Karpas-422 (cell line): ENCODE measurements at regions not wholly inside any gene's neighbourhood (a gene's known extent, or its start where the extent isn't known, plus 50 kb on each side); places are given as distances from the start of the nearest gene placed in this dataset.
"Not testable (repeated sequence)": the region's sequence is repeated elsewhere in the genome, so short reads cannot be mapped to it uniquely, and the experiment has no call there.

Experiments used
- DNase-seq: peaks from one replicate; pipeline ENCODE4 v3.0.0-alpha.2; 2015
- H2AFZ ChIP-seq: fragments of 200-600 bp; sonication (generic); 2 replicates; pipeline ENCODE4 v1.6.1; 2014; ENCODE audit warnings: antibody characterized with exemption, low read length, mixed read lengths
- H3K27ac ChIP-seq: fragments of 200-600 bp; sonication (generic); 2 replicates; pipeline ENCODE4 v1.5.1; 2014; ENCODE audit warnings: mild to moderate bottlenecking, low read length, moderate library complexity
- H3K27me3 ChIP-seq: fragments of 200-600 bp; sonication (generic); 2 replicates; pipeline ENCODE4 v1.6.1; 2014; ENCODE audit warnings: low read length, mixed read lengths
- H3K36me3 ChIP-seq: fragments of 200-600 bp; sonication (generic); 2 replicates; pipeline ENCODE4 v1.6.1; 2014; ENCODE audit warnings: low read length, mixed read lengths; ENCODE audit not compliant: insufficient read depth
- H3K4me1 ChIP-seq: fragments of 200-600 bp; sonication (generic); 2 replicates; pipeline ENCODE4 v1.6.1; 2014; ENCODE audit warnings: mild to moderate bottlenecking, low read length, mixed read lengths
- H3K4me2 ChIP-seq: fragments of 200-600 bp; sonication (generic); 2 replicates; pipeline ENCODE4 v1.6.1; 2014; ENCODE audit warnings: low read length, low read depth, mild to moderate bottlenecking; ENCODE audit not compliant: poor library complexity, severe bottlenecking
- H3K4me3 ChIP-seq: fragments of 200-600 bp; sonication (generic); 2 replicates; pipeline ENCODE4 v1.5.1; 2014; ENCODE audit warnings: mild to moderate bottlenecking, antibody characterized with exemption, low read length, mixed read lengths
- H3K79me2 ChIP-seq: fragments of 200-600 bp; sonication (generic); 2 replicates; pipeline ENCODE4 v1.6.1; 2014; ENCODE audit warnings: mild to moderate bottlenecking, low read length, mixed read lengths
- H3K9ac ChIP-seq: fragments of 200-600 bp; sonication (generic); 2 replicates; pipeline ENCODE4 v1.6.0; 2014; ENCODE audit warnings: low read length
- H3K9me2 ChIP-seq: fragments of 200-600 bp; sonication (generic), shearing (Covaris generic); replicated peaks from 2 replicates; pipeline ENCODE4 v1.6.0; 2014; ENCODE audit warnings: mild to moderate bottlenecking, low read length, moderate library complexity; ENCODE audit not compliant: insufficient read depth
- H3K9me3 ChIP-seq: fragments of 300-700, 200-600 bp; sonication (generic); 2 replicates; pipeline ENCODE4 v1.6.1; 2014; ENCODE audit warnings: low read length, mixed read lengths
- H4K20me1 ChIP-seq: fragments of 200-600 bp; sonication (generic); 2 replicates; pipeline ENCODE4 v1.6.1; 2014; ENCODE audit warnings: mild to moderate bottlenecking, antibody characterized with exemption, low read length, low read depth; ENCODE audit not compliant: insufficient read depth

GRCh38 chr18:66264130-66264529 is 339.8 kb downstream of the CDH19 start:
- Histone ChIP-seq H3K79me2 (no peaks in the 10 kb centered on the region), H3K36me3 (no peaks in the 10 kb centered on the region), H3K9me2 (no peaks in the 10 kb centered on the region; the same call in 1 of the 2 replicates), H3K4me2 (no peak overlapping the region), H4K20me1 (no peaks in the 10 kb centered on the region), H3K4me3 (no peak overlapping the region), H3K27me3 (no peaks in the 10 kb centered on the region), H3K9me3 (peaks cover 52% of the 10 kb centered on the region), H3K4me1 (no peaks in the 10 kb centered on the region), H3K27ac (no peak overlapping the region), H3K9ac (no peak overlapping the region), H2AFZ (no peak overlapping the region)
- DNase-seq: no peak

- Histone ChIP-seq H3K9ac (no peak overlapping the region), H3K36me3 (no peaks in the 10 kb centered on the region), H3K27me3 (no peaks in the 10 kb centered on the region), H3K4me2 (no peak overlapping the region), H3K27ac (no peak overlapping the region), H3K79me2 (no peaks in the 10 kb centered on the region), H3K9me2 (no peaks in the 10 kb centered on the region), H3K4me1 (no peaks in the 10 kb centered on the region), H3K9me3 (peaks cover 75% of the 10 kb centered on the region), H3K4me3 (no peak overlapping the region), H2AFZ (no peak overlapping the region), H4K20me1 (no peaks in the 10 kb centered on the region)
- DNase-seq: no peak
Observed at GRCh38 chr18:66254121-66254520, 349.8 kb downstream of the CDH19 start.

DNA sequence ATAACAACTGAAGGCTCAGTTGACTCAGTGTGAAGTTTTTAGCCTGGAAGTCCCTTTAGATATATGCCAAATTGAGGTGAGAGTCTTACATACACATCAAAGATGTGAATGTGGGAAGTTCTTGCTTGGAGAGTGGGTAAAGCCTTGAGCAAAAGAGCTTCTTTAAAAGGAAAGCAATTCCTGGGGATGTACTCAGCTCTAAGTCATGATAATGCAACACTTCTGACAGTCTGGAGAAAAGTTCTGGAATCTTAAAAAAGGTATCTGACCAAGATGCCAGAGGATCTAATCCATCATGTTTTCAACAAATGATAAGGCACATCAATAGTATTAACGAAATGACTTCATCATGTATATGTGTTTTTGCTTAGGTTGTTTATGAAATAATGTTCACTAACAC is 351.2 kb downstream of the CDH19 start:
- no peak overlapping the region for H3K27ac ChIP-seq
- H3K79me2 ChIP-seq: no peaks in the 10 kb centered on the region
- H3K36me3 ChIP-seq: no peaks in the 10 kb centered on the region
- no peak overlapping the region for H3K9ac ChIP-seq
- H3K27me3 ChIP-seq: no peaks in the 10 kb centered on the region
- H3K4me3 ChIP-seq: no peak overlapping the region
- peaks cover 75% of the 10 kb centered on the region for H3K9me3 ChIP-seq
- no peaks in the 10 kb centered on the region for H3K9me2 ChIP-seq
- DNase-seq: peak; percentile 36
- no peak overlapping the region for H3K4me2 ChIP-seq
- no peaks in the 10 kb centered on the region for H4K20me1 ChIP-seq
- no peak overlapping the region for H2AFZ ChIP-seq
- no peaks in the 10 kb centered on the region for H3K4me1 ChIP-seq

- DNase-seq: no peak
Observed at GRCh38 chr18:66235206-66235605, 368.7 kb downstream of the CDH19 start.

DNA sequence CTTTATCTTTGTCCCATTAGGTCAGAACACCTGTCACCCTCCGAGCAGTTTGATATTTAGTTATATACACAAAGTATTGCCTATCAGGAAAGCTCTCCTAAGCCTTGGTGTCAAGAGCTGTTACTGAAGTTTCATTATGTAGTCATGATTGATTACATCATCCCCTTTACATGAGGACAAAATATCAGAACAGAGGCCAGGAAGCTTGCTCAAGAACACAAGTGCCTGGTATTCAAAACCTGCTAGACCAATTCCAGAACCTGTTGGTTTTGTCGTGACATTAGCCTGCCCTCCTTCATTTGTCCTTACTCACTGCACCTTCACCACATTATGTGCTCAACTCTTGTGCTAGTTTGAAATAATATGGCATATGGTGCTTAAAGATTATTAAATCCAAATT is 377.1 kb downstream of the CDH19 start:
- Histone ChIP-seq H3K9me2 (no peaks in the 10 kb centered on the region), H3K4me1 (no peaks in the 10 kb centered on the region), H2AFZ (no peak overlapping the region), H3K27me3 (no peaks in the 10 kb centered on the region), H3K36me3 (no peaks in the 10 kb centered on the region), H3K79me2 (no peaks in the 10 kb centered on the region), H3K4me2 (no peak overlapping the region), H3K9ac (no peak overlapping the region), H3K4me3 (no peak overlapping the region), H4K20me1 (no peaks in the 10 kb centered on the region), H3K27ac (no peak overlapping the region), H3K9me3 (peaks cover 43% of the 10 kb centered on the region)
- DNase-seq: no peak

More at GRCh38 chr18:66235206-66235605, 368.7 kb downstream of the CDH19 start:
- no peak overlapping the region for H3K4me3 ChIP-seq
- H4K20me1 ChIP-seq: no peaks in the 10 kb centered on the region
- H2AFZ ChIP-seq: no peak overlapping the region
- H3K4me1 ChIP-seq: no peaks in the 10 kb centered on the region
- peaks cover 32% of the 10 kb centered on the region for H3K9me3 ChIP-seq
- H3K36me3 ChIP-seq: no peaks in the 10 kb centered on the region
- no peaks in the 10 kb centered on the region for H3K79me2 ChIP-seq
- no peak overlapping the region for H3K27ac ChIP-seq
- H3K9me2 ChIP-seq: no peaks in the 10 kb centered on the region
- no peaks in the 10 kb centered on the region for H3K27me3 ChIP-seq
- no peak overlapping the region for H3K9ac ChIP-seq
- no peak overlapping the region for H3K4me2 ChIP-seq

DNA sequence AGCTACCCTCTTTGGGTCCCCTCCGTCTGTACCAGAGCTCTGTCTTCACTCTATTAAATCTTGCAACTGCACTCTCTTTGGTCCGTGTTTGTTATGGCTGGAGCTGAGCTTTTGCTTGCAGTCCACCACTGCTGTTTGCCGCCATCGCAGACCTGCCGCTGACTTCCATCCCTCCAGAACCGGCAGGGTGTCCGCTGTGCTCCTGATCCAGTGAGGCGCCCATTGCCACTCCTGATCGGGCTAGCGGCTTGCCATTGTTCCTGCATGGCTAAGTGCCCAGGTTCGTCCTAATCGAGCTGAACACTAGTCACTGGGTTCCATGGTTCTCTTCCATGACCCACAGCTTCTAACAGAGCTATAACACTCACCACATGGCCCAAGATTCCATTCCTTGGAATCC is 380.6 kb downstream of the CDH19 start:
- not testable (repeated sequence) for H2AFZ ChIP-seq, H3K9ac ChIP-seq, H3K79me2 ChIP-seq, H3K27me3 ChIP-seq, H3K27ac ChIP-seq, H4K20me1 ChIP-seq, H3K4me2 ChIP-seq, DNase-seq, H3K4me1 ChIP-seq, H3K36me3 ChIP-seq, H3K4me3 ChIP-seq, H3K9me2 ChIP-seq
- peaks cover 36% of the 10 kb centered on the region for H3K9me3 ChIP-seq

DNA sequence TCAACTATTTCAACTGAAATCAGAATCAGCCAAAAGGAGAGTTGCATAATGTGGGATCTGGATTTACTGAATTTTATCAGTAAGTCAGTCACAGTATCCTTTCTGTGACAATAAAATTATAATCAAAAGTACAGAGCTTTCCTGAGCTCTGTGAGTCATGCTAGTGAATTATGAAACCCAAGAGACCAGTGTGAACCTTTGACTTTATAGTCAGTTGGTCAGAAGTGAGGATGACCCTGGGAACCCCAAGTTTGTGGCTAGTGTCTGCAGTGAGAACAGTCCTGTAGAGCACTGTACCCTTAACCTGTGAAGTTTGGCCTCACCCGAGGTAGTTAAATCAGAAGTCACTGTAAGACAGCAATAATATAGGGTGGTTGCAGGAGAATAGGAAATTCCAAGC is 381.7 kb downstream of the CDH19 start:
- no peaks in the 10 kb centered on the region for H3K36me3 ChIP-seq
- no peaks in the 10 kb centered on the region for H3K9me2 ChIP-seq
- no peak overlapping the region for H3K27ac ChIP-seq
- no peak overlapping the region for H3K9ac ChIP-seq
- H2AFZ ChIP-seq: no peak overlapping the region
- H3K79me2 ChIP-seq: no peaks in the 10 kb centered on the region
- H3K4me3 ChIP-seq: no peak overlapping the region
- peaks cover 36% of the 10 kb centered on the region for H3K9me3 ChIP-seq
- no peak overlapping the region for H3K4me2 ChIP-seq
- DNase-seq: peak; percentile 17
- no peaks in the 10 kb centered on the region for H3K4me1 ChIP-seq
- H3K27me3 ChIP-seq: no peaks in the 10 kb centered on the region
- H4K20me1 ChIP-seq: no peaks in the 10 kb centered on the region

GRCh38 chr18:66219817-66220216 is 384.1 kb downstream of the CDH19 start:
- H2AFZ ChIP-seq: no peak overlapping the region
- no peak for DNase-seq
- no peaks in the 10 kb centered on the region for H4K20me1 ChIP-seq
- no peak overlapping the region for H3K27ac ChIP-seq
- no peaks in the 10 kb centered on the region for H3K27me3 ChIP-seq
- H3K36me3 ChIP-seq: no peaks in the 10 kb centered on the region
- no peak overlapping the region for H3K9ac ChIP-seq
- no peaks in the 10 kb centered on the region for H3K4me1 ChIP-seq
- H3K79me2 ChIP-seq: no peaks in the 10 kb centered on the region
- peaks cover 45% of the 10 kb centered on the region for H3K9me3 ChIP-seq
- no peak overlapping the region for H3K4me2 ChIP-seq
- H3K4me3 ChIP-seq: no peak overlapping the region
- H3K9me2 ChIP-seq: no peaks in the 10 kb centered on the region

GRCh38 chr18:66211749-66212148 is 392.1 kb downstream of the CDH19 start:
- no peak overlapping the region for H3K4me3 ChIP-seq
- no peak overlapping the region for H2AFZ ChIP-seq
- H3K9me3 ChIP-seq: peaks cover 57% of the 10 kb centered on the region
- H3K4me1 ChIP-seq: no peaks in the 10 kb centered on the region
- DNase-seq: no peak
- no peaks in the 10 kb centered on the region for H4K20me1 ChIP-seq
- no peak overlapping the region for H3K27ac ChIP-seq
- H3K9me2 ChIP-seq: no peaks in the 10 kb centered on the region
- H3K27me3 ChIP-seq: no peaks in the 10 kb centered on the region
- no peak overlapping the region for H3K9ac ChIP-seq
- no peaks in the 10 kb centered on the region for H3K79me2 ChIP-seq
- no peak overlapping the region for H3K4me2 ChIP-seq
- H3K36me3 ChIP-seq: no peaks in the 10 kb centered on the region
